Peyer's patch (tissue), 4 donors: ENCODE measurements at regions not wholly inside any gene's neighbourhood (a gene's known extent, or its start where the extent isn't known, plus 50 kb on each side); places are given as distances from the start of the nearest gene placed in this dataset.
"Not testable (repeated sequence)": the region's sequence is repeated elsewhere in the genome, so short reads cannot be mapped to it uniquely, and the experiment has no call there.

Experiments
- DNase-seq, 3 donors: peaks; one replicate each; pipeline ENCODE4 v3.0.0-alpha.2; 2017 to 2019
- H3K27ac ChIP-seq, 4 donors: fragments of 200-600 bp; sonication (generic); one replicate each; pipeline ENCODE4 v1.5.1; 2016 to 2019
- H3K27me3 ChIP-seq, 2 donors: fragments of 200-600 bp; sonication (generic); one replicate each; pipeline ENCODE4 v1.5.1; 2019
- H3K36me3 ChIP-seq, 3 donors: fragments of 200-600 bp; sonication (generic); one replicate each; pipeline ENCODE4 v1.5.1; 2016 to 2019
- H3K4me1 ChIP-seq, 4 donors: fragments of 200-600 bp; sonication (generic); one replicate each; pipeline ENCODE4 v1.5.1; 2016 to 2019
- H3K4me3 ChIP-seq, 4 donors: fragments of 200-600 bp; sonication (generic); 1 replicate in 3 of 4; 2 replicates in 1 of 4; pipeline ENCODE4 v1.5.1; 2016 to 2019; ENCODE audit warnings: mild to moderate bottlenecking in 1 of 4
- H3K9me3 ChIP-seq, 4 donors: fragments of 200-600 bp; sonication (generic); one replicate each; pipeline ENCODE4 v1.5.1; 2016 to 2019; ENCODE audit warnings: mild to moderate bottlenecking in 1 of 4
- POLR2A ChIP-seq, 2 donors: fragments of 450-650 bp; IDR thresholded peaks; one replicate each; pipeline ENCODE4 v1.5.1; 2017; ENCODE audit warnings: antibody characterized with exemption in 2 of 2, mild to moderate bottlenecking in 2 of 2, moderate library complexity in 2 of 2
- TF ChIP-seq, protein P1 (sequence below), 6 experiments: fragments of 450-650 bp in 4 of 6; fragments of 200-600 bp in 2 of 6; sonication (generic) in 1 of 6; IDR thresholded peaks; one replicate each; pipeline ENCODE4 v1.5.1; 2017 to 2019; ENCODE audit warnings: antibody characterized with exemption in 6 of 6, mild to moderate bottlenecking in 3 of 6, moderate library complexity in 1 of 6

- no peak for DNase-seq
- Histone ChIP-seq H3K9me3 (no peaks in the 10 kb centered on the region), H3K4me3 (no peak overlapping the region), H3K4me1 (no peaks in the 10 kb centered on the region), H3K27me3 (no peaks in the 10 kb centered on the region), H3K27ac (no peak overlapping the region), H3K36me3 (no peaks in the 10 kb centered on the region)
- TF ChIP-seq, protein P1, sequence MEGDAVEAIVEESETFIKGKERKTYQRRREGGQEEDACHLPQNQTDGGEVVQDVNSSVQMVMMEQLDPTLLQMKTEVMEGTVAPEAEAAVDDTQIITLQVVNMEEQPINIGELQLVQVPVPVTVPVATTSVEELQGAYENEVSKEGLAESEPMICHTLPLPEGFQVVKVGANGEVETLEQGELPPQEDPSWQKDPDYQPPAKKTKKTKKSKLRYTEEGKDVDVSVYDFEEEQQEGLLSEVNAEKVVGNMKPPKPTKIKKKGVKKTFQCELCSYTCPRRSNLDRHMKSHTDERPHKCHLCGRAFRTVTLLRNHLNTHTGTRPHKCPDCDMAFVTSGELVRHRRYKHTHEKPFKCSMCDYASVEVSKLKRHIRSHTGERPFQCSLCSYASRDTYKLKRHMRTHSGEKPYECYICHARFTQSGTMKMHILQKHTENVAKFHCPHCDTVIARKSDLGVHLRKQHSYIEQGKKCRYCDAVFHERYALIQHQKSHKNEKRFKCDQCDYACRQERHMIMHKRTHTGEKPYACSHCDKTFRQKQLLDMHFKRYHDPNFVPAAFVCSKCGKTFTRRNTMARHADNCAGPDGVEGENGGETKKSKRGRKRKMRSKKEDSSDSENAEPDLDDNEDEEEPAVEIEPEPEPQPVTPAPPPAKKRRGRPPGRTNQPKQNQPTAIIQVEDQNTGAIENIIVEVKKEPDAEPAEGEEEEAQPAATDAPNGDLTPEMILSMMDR (IDR thresholded peaks at IDR 0.05): no peak
- TF ChIP-seq POLR2A (IDR thresholded peaks at IDR 0.05): no peak
Observed at GRCh38 chr5:110832683-110833082, 93.9 kb downstream of the SLC25A46 start.

- H3K4me3 ChIP-seq, DNase-seq, H3K9me3 ChIP-seq, H3K4me1 ChIP-seq, H3K36me3 ChIP-seq, H3K27me3 ChIP-seq, H3K27ac ChIP-seq: not testable (repeated sequence)
Observed at GRCh38 chr5:110834933-110835332, 96.1 kb downstream of the SLC25A46 start.

- no peaks in the 10 kb centered on the region for H3K4me1 ChIP-seq
- H3K27me3 ChIP-seq: no peaks in the 10 kb centered on the region
- no peak overlapping the region for H3K4me3 ChIP-seq
- TF ChIP-seq, protein P1 (IDR thresholded peaks at IDR 0.05): no peak
- TF ChIP-seq POLR2A (IDR thresholded peaks at IDR 0.05): no peak
- no peaks in the 10 kb centered on the region for H3K9me3 ChIP-seq
- no peaks in the 10 kb centered on the region for H3K36me3 ChIP-seq
- H3K27ac ChIP-seq: no peak overlapping the region
- DNase-seq: no peak
Observed at GRCh38 chr5:110836851-110837250, 98.0 kb downstream of the SLC25A46 start.

GRCh38 chr5:110838357-110838756 is 99.5 kb downstream of the SLC25A46 start:
- H3K4me3 ChIP-seq, H3K27ac ChIP-seq, H3K9me3 ChIP-seq, H3K4me1 ChIP-seq, H3K36me3 ChIP-seq, H3K27me3 ChIP-seq, DNase-seq: not testable (repeated sequence)

- TF ChIP-seq, protein P1 (IDR thresholded peaks at IDR 0.05): no peak
- no peak for TF ChIP-seq POLR2A (IDR thresholded peaks at IDR 0.05)
- no peaks in the 10 kb centered on the region for H3K9me3 ChIP-seq
- no peaks in the 10 kb centered on the region for H3K36me3 ChIP-seq
- DNase-seq: peak in 1 of 3 donors; percentile 16
- no peaks in the 10 kb centered on the region for H3K4me1 ChIP-seq
- H3K4me3 ChIP-seq: no peak overlapping the region
- no peaks in the 10 kb centered on the region for H3K27me3 ChIP-seq
- H3K27ac ChIP-seq: no peak overlapping the region
Observed at GRCh38 chr5:110838961-110839360, 100.2 kb downstream of the SLC25A46 start.

DNA sequence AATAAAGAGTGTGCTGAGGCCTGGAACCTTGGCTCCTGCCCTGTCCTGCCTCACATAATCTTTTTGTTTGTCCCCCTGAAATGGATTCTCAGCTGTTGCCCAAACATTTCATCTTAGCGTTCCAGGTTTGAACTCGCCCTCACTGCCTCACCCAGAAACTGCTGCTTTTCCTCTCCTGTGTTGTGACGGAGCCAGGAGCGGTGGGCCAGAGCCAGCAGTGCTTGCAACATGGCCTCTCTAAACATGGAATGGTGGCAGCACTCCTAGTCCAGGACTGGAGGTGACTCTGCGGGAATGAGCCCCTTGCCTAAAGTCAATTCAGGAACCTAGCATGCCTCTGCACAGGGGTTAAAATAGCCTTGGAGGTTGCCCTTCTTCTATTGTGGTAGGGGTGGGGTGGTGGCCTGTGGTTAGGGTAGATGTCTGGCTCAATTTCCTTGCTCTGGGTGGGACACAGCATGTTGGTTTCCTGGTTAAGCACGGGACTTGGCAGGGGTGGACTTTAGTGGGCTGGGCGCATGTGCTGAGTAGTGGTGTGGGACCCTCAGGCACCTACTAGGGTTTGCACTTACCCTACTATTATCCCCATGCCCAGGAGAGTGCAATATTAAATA is 101.6 kb downstream of the SLC25A46 start:
- Histone ChIP-seq H3K27me3 (no peaks in the 10 kb centered on the region), H3K36me3 (no peaks in the 10 kb centered on the region), H3K27ac (no peak overlapping the region), H3K9me3 (no peaks in the 10 kb centered on the region), H3K4me3 (no peak overlapping the region), H3K4me1 (no peaks in the 10 kb centered on the region)
- TF ChIP-seq POLR2A (IDR thresholded peaks at IDR 0.05): no peak
- TF ChIP-seq, protein P1 (IDR thresholded peaks at IDR 0.05): no peak
- no peak for DNase-seq

GRCh38 chr5:110841137-110841536 is 102.3 kb downstream of the SLC25A46 start:
- Histone ChIP-seq H3K36me3 (no peaks in the 10 kb centered on the region), H3K4me1 (no peaks in the 10 kb centered on the region), H3K27ac (no peak overlapping the region), H3K9me3 (no peaks in the 10 kb centered on the region), H3K27me3 (no peaks in the 10 kb centered on the region), H3K4me3 (no peak overlapping the region)
- TF ChIP-seq, protein P1 (IDR thresholded peaks at IDR 0.05): no peak
- TF ChIP-seq POLR2A (IDR thresholded peaks at IDR 0.05): no peak
- no peak for DNase-seq
